Thymus (tissue), 11 donors: ENCODE measurements at regions not wholly inside any gene's neighbourhood (a gene's known extent, or its start where the extent isn't known, plus 50 kb on each side); places are given as distances from the start of the nearest gene placed in this dataset.

Experiments
- DNase-seq, 9 donors: peaks; one replicate each; pipeline ENCODE4 v3.0.0-alpha.2; 2013; ENCODE audit warnings: low spot score in 9 of 9, low read depth in 6 of 9, missing footprints in 1 of 9
- H3K27ac ChIP-seq, 2 donors: one replicate each; pipeline ENCODE4 v1.5.1; 2013; ENCODE audit warnings: control low read depth in 1 of 2, low read depth in 1 of 2, low read length in 1 of 2, mild to moderate bottlenecking in 1 of 2, moderate library complexity in 1 of 2
- H3K27me3 ChIP-seq, 2 donors: one replicate each; pipeline ENCODE4 v1.5.1; 2013; ENCODE audit warnings: low read length in 1 of 2; ENCODE audit not compliant: control insufficient read depth in 2 of 2, insufficient read depth in 1 of 2
- H3K36me3 ChIP-seq, 2 donors: one replicate each; pipeline ENCODE4 v1.5.1; 2013; ENCODE audit warnings: low read length in 1 of 2, mild to moderate bottlenecking in 1 of 2, moderate library complexity in 1 of 2; ENCODE audit not compliant: control insufficient read depth in 2 of 2, insufficient read depth in 2 of 2
- H3K4me1 ChIP-seq, 2 donors: one replicate each; pipeline ENCODE4 v1.5.1; 2013; ENCODE audit warnings: low read length in 2 of 2; ENCODE audit not compliant: control insufficient read depth in 2 of 2, insufficient read depth in 2 of 2
- H3K4me3 ChIP-seq, 2 donors: one replicate each; pipeline ENCODE4 v1.5.1; 2013; ENCODE audit warnings: low read length in 2 of 2, control low read depth in 1 of 2, mild to moderate bottlenecking in 1 of 2
- H3K9me3 ChIP-seq, 2 donors: one replicate each; pipeline ENCODE4 v1.5.1; 2013; ENCODE audit warnings: low read length in 1 of 2, mild to moderate bottlenecking in 1 of 2; ENCODE audit not compliant: control insufficient read depth in 2 of 2, insufficient read depth in 1 of 2
- WGBS: extraction: QIAGEN DNeasy Blood & Tissue Kit; methylation state at CpG from one replicate; pipeline ENCODE4 v1.1.7; 2013; 5-methylcytosine and 5-hydroxymethylcytosine counted together
- donor health status: healthy.

DNA sequence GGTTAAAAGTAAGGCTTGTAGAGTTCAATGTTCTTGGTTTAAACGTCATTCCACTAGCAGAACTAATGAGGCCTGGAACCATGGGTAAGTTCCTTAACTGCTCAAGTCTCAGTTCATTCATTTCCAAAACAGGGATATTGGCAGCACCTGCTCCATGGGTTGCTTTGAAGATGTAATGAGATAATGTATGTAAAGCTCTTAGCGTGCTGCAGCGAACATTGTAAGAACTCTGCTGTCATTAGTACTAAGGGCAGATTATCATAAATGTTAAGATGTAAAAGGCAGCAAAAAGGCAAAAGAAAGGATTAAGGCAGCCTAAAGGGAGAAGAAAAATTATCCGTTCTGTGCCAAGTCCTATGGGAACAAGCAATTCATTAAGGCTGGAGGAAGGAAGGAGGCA lies 129.1 kb upstream of the NGF start:
- WGBS = 97% methylated on average over 4 of the region's 4 CpGs
- Histone ChIP-seq H3K4me1 (peaks cover 0 to 5% of the 10 kb centered on the region in 2 donors), H3K27me3 (no peaks in the 10 kb centered on the region), H3K27ac (no peak overlapping the region), H3K4me3 (no peak overlapping the region), H3K36me3 (no peaks in the 10 kb centered on the region), H3K9me3 (no peaks in the 10 kb centered on the region)
- DNase-seq = no peak

DNA sequence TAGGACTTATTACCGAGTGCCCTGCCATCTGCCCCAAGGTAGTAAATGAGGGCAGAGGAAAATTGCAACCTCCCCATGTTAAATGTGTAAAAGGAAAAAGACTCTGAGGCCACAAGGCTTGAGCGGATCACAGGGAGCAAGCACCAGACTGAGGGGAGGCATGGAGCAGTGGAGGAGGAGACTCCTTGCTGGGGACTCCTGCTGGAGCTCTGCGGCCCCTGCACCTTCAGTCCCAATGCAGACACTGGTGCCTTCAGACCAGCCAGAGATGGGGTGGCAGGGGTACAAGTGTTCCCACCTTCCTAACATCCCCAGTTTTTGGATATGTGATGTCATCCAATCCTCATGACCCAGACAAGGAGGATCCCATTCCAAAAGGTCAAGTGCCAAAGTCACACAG lies 128.4 kb upstream of the NGF start:
- H3K27ac ChIP-seq = no peak overlapping the region
- H3K9me3 ChIP-seq = no peaks in the 10 kb centered on the region
- H3K36me3 ChIP-seq = no peaks in the 10 kb centered on the region
- DNase-seq = no peak
- H3K27me3 ChIP-seq = no peaks in the 10 kb centered on the region
- H3K4me3 ChIP-seq = no peak overlapping the region
- 98% methylated on average over 3 of the region's 3 CpGs for WGBS
- H3K4me1 ChIP-seq = peaks cover 0 to 5% of the 10 kb centered on the region in 2 donors

DNA sequence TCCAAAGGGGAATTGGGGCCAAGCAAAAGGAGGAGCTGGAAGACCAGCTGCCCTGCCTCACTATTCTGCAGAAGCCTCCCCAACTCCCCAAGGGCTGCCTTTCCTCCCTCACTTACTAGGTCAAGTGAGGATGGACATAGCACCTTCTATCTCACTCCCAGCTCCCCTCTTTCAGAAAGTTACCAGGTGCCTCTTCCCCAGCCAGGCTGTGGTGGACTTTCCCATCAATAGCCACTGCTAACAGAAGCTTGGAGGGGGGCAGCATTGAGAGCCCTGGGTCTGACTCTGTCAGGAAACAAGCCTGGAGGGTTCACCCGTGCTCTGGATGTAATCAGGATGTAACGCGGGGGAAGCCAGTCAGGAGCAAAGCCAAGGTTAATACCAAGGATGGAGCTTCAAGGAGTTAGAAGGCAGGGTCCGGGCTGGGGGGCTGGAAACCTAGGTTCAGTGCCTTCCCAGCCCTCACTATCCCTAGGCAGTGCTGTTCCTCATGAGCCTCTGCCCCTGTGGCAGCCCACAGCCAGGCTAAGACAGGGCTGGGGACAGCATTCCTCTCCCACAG lies 127.8 kb upstream of the NGF start:
- Histone ChIP-seq H3K27me3 (no peaks in the 10 kb centered on the region), H3K4me3 (no peak overlapping the region), H3K36me3 (no peaks in the 10 kb centered on the region), H3K27ac (no peak overlapping the region), H3K9me3 (no peaks in the 10 kb centered on the region), H3K4me1 (peaks cover 0 to 5% of the 10 kb centered on the region in 2 donors)
- no peak for DNase-seq
- WGBS = 97% methylated on average over 4 of the region's 4 CpGs

DNA sequence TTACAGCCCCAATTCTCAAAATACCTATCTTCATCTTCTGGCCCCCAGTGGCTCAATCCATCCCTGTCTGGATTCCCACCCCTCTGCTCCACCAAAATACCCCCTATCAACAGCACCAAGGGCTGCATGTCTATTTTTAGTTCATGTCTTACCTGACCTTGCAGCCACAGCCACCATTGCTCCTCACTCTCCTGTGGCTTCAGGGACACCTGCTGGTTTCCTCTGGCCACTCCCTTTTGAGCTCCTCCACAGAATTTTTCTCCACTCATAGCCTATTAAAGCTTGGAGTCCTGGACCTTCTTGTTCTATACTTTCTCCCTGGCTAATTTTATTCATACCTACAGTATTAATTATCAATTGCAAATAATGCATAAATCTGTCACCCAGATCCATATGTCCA lies 125.3 kb upstream of the NGF start:
- Histone ChIP-seq H3K4me3 (no peak overlapping the region), H3K9me3 (no peaks in the 10 kb centered on the region), H3K27ac (no peak overlapping the region), H3K27me3 (no peaks in the 10 kb centered on the region), H3K4me1 (peaks cover 0 to 5% of the 10 kb centered on the region in 2 donors), H3K36me3 (no peaks in the 10 kb centered on the region)
- DNase-seq = no peak

DNA sequence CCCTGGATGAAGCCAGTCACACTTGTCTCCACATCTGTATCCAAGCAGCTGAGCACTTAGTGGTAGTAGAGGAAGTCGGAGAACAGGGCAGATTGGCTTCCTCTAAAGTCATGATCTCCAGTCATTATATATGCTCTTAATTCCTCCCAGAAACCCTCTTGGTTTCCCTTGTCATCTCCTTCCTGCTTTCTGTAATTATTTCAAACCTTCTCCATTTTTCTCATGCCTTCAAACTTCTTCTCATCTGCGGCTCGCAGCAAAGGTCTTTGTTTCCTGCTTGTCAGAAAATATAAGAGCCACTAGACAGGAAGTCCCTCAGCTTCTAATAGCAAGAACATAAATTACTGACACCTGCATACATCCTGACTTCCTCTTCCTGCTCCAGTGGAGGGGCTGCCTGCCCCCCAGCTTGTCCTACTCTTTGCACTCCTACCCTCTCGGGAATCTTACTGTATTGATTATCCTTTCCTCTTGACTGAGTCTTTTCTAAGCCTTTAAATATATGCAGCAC lies 124.6 kb upstream of the NGF start:
- Histone ChIP-seq H3K4me3 (no peak overlapping the region), H3K4me1 (peaks cover 0 to 5% of the 10 kb centered on the region in 2 donors), H3K36me3 (no peaks in the 10 kb centered on the region), H3K27ac (no peak overlapping the region), H3K9me3 (no peaks in the 10 kb centered on the region), H3K27me3 (no peaks in the 10 kb centered on the region)
- 10% methylated on average over 4 of the region's 4 CpGs for WGBS
- DNase-seq = peak in 3 of 9 donors; percentile 6 to 44 (median 10)

DNA sequence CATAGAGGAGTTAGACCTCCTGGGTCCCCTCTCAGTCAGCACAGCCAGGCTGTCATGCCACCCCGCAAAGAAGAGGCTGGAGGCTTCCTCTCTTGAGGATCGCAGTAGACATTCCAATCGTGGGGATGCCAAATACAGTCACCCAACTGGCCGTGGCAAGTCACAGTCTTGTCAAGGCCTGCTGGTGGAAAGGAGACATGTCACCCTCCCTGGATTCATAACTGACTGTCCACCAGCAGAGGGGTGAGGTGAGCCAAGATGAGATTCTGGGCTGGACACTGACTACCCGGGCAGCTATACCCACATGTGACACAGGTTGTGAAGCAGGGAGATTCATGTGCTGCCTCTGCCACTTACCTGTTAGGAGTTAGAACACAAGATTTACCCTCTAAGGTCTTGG lies 123.5 kb upstream of the NGF start:
- no peaks in the 10 kb centered on the region for H3K9me3 ChIP-seq
- no peaks in the 10 kb centered on the region for H3K36me3 ChIP-seq
- H3K27me3 ChIP-seq = no peaks in the 10 kb centered on the region
- DNase-seq = no peak
- H3K4me1 ChIP-seq = peaks cover 0 to 5% of the 10 kb centered on the region in 2 donors
- H3K27ac ChIP-seq = no peak overlapping the region
- WGBS = 89% methylated on average over 5 of the region's 5 CpGs
- no peak overlapping the region for H3K4me3 ChIP-seq

DNA sequence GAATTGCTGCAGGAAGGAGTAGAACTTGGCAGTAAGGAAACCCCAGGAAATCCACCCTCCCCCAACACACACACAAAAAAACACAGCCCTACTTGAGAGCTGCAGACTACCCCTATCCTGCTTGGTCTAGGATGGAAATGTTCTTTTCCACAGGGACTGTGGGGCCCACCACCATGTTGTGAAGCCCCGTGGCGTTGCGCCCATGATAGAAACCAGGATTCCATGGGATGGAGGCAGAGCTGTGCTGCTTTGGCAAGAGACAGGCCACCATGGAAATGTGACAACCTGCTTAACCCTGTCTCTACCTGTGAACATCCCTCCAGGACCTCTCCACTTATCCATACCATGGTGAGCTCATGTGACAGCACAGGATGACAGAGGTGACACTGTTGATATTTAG lies 121.1 kb upstream of the NGF start:
- Histone ChIP-seq H3K4me3 (no peak overlapping the region), H3K27ac (no peak overlapping the region), H3K36me3 (no peaks in the 10 kb centered on the region), H3K27me3 (no peaks in the 10 kb centered on the region), H3K9me3 (no peaks in the 10 kb centered on the region), H3K4me1 (peaks cover 0 to 5% of the 10 kb centered on the region in 2 donors)
- WGBS = 99% methylated on average over 3 of the region's 3 CpGs
- DNase-seq = no peak

DNA sequence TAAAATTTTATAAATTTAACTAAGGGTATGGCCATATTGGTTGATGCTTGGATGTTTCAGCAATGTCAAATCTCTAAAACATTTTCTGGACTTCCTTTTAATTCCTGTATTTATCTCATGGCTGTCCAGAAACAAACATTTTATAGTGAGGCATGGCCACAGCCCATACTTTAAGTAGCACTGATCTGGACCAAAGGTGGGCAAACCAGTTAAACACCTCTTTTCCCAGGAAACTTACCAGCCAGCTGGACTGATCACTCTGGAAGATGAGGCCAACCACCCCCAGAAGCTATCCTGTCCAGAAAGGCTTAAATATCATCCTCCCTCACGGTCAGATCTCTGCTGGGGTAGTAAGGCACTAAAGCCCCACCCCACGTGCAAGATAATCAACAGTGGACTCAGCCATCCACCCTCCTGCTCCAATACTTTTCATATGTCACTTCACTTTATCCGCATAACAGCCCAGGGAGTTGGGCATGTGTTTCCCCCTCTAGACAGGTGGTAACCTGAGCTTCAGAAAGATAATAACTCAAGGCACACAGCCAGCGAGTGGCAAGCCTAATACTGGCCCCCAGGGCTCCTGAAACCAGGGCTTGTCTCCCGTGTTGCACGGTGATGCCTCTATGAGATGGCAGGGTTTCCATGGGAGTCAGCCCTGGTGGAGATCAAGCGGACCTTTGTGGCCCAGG lies 120.5 kb upstream of the NGF start:
- Histone ChIP-seq H3K4me3 (no peak overlapping the region), H3K9me3 (no peaks in the 10 kb centered on the region), H3K27me3 (no peaks in the 10 kb centered on the region), H3K27ac (no peak overlapping the region), H3K36me3 (no peaks in the 10 kb centered on the region), H3K4me1 (peaks cover 0 to 5% of the 10 kb centered on the region in 2 donors)
- 95% methylated on average over 7 of the region's 7 CpGs for WGBS
- DNase-seq = no peak

DNA sequence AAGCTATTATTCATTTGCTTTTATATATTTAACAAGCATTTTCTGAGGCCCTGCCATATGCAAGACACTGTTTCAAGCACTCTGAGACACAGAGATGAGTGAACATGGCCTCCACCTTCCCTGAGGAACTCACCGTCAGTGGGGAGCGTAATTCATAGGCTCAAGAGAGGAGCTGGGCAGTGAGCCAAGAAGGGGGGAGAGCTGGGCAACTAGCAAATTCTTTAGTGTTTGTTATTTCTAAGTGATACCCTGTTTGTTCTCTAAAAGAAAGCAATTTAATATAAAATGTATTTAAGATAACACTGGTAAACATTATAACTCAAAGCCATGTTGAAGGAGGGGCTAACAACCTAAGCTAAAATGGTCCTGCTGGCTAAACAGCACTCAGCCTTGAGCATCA lies 119.2 kb upstream of the NGF start:
- no peak for DNase-seq
- 95% methylated on average over 2 of the region's 2 CpGs for WGBS
- Histone ChIP-seq H3K9me3 (no peaks in the 10 kb centered on the region), H3K27me3 (no peaks in the 10 kb centered on the region), H3K4me3 (no peak overlapping the region), H3K4me1 (peaks cover 0 to under 1% of the 10 kb centered on the region in 2 donors), H3K36me3 (no peaks in the 10 kb centered on the region), H3K27ac (no peak overlapping the region)
